ENCODE measurements at regions not wholly inside any gene's neighbourhood (a gene's known extent, or its start where the extent isn't known, plus 50 kb on each side); places are given as distances from the start of the nearest gene placed in this dataset.

DNA sequence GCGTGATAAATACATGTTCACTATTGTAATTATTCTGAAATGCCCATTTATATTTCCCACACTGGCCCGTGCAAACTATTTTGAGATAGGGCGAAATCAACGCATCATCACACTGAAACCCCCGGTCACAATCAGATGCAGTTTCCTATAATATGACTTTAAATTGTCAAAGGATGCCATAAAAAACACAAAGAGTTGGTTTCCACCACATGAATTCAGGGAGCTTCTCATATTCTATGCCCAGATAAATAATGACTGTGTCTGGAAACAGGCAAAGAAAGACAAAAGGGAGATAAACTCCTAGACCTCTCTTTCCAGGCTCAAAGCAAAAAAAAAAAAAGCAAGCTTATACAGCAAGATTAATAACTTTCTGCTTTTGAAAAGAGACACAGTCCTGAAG is 375.8 kb upstream of the AKR1E2 start:
- no peak for TF ChIP-seq CTCF (IDR thresholded peaks at IDR 0.05; ENCODE audit: low read depth, low read length)
- no peak overlapping the region for H3K4me3 ChIP-seq (ENCODE audit: low read depth, low read length)

DNA sequence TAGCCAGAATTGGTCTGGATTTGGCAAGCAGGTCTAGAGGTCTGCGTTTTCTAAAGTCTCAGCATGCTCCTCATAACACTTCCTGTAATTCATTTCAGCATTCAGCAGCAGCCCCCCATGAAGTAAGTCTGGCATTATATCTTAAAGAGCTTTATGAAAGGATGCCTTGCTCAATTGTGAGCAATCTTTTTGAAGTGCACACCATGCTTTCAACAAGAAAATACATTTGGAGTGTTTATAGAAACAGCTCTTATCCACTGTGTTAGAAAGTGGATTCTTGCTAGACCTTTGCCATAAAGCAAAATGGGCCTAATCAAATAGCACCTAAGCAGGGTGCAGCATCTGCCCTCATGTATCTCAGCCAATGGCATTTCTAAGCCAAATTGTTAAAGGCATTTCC is 378.0 kb upstream of the AKR1E2 start:
- TF ChIP-seq CTCF (IDR thresholded peaks at IDR 0.05; ENCODE audit: low read depth, low read length), result no peak
- no peak overlapping the region for H3K4me3 ChIP-seq (ENCODE audit: low read depth, low read length)

DNA sequence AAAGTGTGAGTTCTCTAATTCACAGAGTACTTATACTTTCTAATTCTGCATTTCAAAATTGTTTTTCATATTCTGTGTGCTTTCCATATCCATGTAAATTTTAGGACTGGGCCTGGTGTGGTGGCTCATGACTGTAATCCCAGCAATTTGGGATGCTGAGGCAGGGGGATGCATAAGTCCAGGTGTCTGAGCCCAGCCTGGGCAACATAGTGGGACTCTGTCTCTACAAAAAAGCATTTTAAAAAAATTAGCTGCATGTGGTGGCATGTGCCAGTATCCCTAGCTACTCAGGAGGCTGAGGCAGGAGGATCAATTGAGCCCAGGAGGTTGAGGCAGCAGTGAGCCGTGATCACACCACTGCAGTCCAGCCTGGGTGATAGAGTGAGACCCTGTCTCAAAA is 382.6 kb upstream of the AKR1E2 start:
- TF ChIP-seq CTCF (IDR thresholded peaks at IDR 0.05; ENCODE audit: low read depth, low read length), result no peak
- no peak overlapping the region for H3K4me3 ChIP-seq (ENCODE audit: low read depth, low read length)

DNA sequence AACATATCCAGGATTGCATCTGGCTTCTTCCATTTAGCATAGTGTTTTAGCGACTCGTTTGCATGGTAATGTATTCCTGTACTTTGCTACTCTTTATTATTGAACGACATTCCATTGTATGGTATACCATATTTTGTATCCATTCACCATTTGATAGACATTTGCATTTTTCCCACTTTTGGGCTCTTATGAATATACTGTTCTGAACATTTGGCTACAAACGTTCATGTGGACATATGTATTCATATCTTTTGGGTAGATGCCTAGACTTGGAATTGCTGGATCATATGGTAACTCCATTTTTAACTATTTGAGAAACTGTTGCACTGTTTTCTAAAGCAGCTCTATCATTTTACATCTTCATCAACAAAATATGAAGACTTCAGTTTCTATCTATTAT is 383.7 kb upstream of the AKR1E2 start:
- no peak overlapping the region for H3K4me3 ChIP-seq (ENCODE audit: low read depth, low read length)
- no peak for TF ChIP-seq CTCF (IDR thresholded peaks at IDR 0.05; ENCODE audit: low read depth, low read length)

DNA sequence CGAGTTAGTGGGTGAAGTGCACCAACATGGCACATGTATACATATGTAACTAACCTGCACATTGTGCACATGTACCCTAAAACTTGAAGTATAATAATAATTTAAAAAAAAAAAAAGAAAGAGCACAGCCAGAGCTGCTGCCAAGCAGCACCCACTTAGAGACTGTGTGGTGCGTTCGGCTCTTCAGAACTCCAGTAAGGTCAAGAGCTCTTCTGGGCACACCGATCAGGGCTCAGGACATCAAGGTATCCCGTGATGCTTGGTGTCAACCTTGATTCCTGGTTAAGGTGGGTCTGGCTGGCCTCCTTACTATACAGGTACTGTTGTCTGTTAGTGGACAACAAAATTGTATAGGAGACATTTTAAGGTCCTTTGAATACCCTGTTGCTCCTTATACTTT is 385.7 kb upstream of the AKR1E2 start:
- no peak for TF ChIP-seq CTCF (IDR thresholded peaks at IDR 0.05; ENCODE audit: low read depth, low read length)
- no peak overlapping the region for H3K4me3 ChIP-seq (ENCODE audit: low read depth, low read length)

DNA sequence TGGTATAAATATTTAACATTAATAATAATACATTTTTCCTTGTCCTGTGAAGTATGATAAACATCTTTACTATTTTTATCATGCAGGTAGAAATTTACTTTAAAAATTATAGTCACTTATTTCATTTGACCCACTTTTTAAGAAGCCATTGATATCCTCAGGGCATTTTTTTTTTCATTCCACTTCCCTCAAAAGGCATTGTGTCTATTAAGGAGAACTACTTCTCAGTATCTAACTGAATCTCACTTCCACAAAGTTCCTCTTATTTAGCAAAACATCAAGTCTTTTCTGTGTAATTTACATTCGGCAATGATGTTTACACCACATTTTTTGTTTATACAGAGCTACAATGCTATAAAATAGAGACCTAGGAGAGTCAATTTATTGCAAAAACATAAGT is 388.2 kb upstream of the AKR1E2 start:
- no peak for TF ChIP-seq CTCF (IDR thresholded peaks at IDR 0.05; ENCODE audit: low read depth, low read length)
- no peak overlapping the region for H3K4me3 ChIP-seq (ENCODE audit: low read depth, low read length)

DNA sequence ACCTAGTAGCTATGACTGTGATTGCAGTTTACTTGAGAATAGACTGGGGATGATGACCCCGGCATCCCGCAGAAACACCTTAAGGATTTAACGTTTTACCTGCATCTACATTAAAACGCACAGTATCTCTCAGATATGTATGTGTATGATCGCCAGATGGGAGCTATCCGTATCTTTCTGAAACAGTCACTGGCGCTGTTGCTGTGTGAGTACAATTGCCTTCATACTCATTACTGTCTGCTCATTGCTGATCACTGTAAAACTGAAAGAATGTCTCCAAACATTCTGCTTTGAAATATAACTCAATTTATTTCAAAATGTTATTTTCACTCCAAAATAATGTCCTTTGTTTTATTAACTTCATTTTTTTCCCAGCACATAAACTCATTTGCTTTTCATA is 388.9 kb upstream of the AKR1E2 start:
- no peak overlapping the region for H3K4me3 ChIP-seq (ENCODE audit: low read depth, low read length)
- TF ChIP-seq CTCF (IDR thresholded peaks at IDR 0.05; ENCODE audit: low read depth, low read length), result no peak
